ENCODE measurements at regions not wholly inside any gene's neighbourhood (a gene's known extent, or its start where the extent isn't known, plus 50 kb on each side); places are given as distances from the start of the nearest gene placed in this dataset.

DNA sequence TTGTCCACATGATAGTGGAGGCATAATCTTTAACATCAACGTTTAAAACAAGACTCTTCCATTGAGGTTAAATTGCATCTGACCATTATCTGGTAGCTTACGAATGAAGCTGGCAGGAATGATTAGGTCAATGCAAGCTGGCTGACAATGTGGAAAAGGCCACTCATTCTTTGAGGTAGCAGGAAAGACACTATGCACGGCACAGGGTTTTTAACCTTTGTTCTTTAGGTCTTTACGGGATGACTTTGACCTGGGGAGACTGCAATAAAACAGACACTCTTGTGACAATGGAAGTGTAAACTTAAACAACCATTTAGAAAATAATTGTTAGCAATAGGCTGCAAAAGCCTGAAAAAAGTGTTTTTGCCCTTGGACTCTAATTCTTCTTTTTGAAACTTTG, 193.8 kb upstream of the FOXD3 start:
- TF ChIP-seq, protein P1, sequence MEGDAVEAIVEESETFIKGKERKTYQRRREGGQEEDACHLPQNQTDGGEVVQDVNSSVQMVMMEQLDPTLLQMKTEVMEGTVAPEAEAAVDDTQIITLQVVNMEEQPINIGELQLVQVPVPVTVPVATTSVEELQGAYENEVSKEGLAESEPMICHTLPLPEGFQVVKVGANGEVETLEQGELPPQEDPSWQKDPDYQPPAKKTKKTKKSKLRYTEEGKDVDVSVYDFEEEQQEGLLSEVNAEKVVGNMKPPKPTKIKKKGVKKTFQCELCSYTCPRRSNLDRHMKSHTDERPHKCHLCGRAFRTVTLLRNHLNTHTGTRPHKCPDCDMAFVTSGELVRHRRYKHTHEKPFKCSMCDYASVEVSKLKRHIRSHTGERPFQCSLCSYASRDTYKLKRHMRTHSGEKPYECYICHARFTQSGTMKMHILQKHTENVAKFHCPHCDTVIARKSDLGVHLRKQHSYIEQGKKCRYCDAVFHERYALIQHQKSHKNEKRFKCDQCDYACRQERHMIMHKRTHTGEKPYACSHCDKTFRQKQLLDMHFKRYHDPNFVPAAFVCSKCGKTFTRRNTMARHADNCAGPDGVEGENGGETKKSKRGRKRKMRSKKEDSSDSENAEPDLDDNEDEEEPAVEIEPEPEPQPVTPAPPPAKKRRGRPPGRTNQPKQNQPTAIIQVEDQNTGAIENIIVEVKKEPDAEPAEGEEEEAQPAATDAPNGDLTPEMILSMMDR (IDR thresholded peaks at IDR 0.05): no peak
- TF ChIP-seq EP300 (IDR thresholded peaks at IDR 0.05): no peak
